HG02759 (cell line): ENCODE measurements at regions not wholly inside any gene's neighbourhood (a gene's known extent, or its start where the extent isn't known, plus 50 kb on each side); places are given as distances from the start of the nearest gene placed in this dataset.

Experiments used
- ATAC-seq: cut with Tn5 transposase; IDR thresholded peaks from one replicate; pipeline ENCODE4 v1.9.1; 2021; ENCODE audit warnings: mild to moderate bottlenecking, moderate library complexity; ENCODE audit not compliant: unreplicated experiment

GRCh38 chr2:118791483-118791882 is 56.0 kb downstream of the EN1 start:
- no peak for ATAC-seq

DNA sequence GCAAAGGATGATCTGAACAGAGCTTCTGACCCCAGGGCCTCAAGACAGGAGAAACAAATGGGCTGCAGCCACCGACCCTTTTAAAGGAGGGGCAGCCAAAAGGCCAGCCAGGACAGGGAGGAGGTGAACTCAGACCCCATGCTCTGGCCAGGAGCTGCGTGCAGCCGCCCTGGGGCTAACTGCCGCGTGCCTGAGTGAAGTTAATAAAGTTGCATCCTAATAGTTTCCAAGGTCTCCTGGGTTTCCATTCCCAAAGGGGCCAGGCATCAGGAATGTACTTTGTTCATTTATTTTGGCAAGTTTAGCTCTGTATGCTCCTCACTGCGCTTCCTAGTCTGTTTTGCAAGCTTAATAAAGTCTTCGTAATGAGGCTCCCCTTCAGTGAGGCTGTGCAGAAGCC is 60.7 kb downstream of the EN1 start:
- no peak for ATAC-seq

GRCh38 chr2:118784860-118785259 is 62.6 kb downstream of the EN1 start:
- no peak for ATAC-seq

DNA sequence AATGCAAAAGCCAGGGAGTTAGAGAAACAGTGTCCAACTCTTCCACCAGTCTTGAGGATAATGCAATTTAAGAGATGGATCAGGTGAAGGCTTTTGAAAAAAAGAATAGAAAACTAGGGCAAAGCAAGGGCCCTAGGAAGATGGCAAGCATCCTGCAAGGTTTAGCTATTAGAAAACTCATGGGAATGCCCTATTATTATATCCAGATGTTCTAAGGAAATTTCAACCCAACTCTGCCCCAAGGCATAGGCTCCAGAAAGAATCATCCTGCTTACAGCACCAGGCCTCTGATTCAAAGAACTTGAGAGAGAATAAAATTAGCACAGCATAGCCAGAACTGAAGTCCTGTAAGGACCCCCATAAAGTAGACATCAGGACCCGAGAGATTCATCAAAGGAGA is 68.1 kb downstream of the EN1 start:
- ATAC-seq: no peak

GRCh38 chr2:118774458-118775133 is 72.9 kb downstream of the EN1 start:
- peak; percentile 62 for ATAC-seq

- ATAC-seq: no peak
These were observed 73.6 kb downstream of the EN1 start for GRCh38 chr2:118773826-118774225.

- ATAC-seq: no peak
These were observed 74.8 kb downstream of the EN1 start for GRCh38 chr2:118772487-118773200.

- ATAC-seq: no peak
These were observed 77.6 kb downstream of the EN1 start for GRCh38 chr2:118769707-118770400.

GRCh38 chr2:118766871-118767270 is 80.6 kb downstream of the EN1 start:
- ATAC-seq: no peak

GRCh38 chr2:118764855-118765254 is 82.6 kb downstream of the EN1 start:
- no peak for ATAC-seq

DNA sequence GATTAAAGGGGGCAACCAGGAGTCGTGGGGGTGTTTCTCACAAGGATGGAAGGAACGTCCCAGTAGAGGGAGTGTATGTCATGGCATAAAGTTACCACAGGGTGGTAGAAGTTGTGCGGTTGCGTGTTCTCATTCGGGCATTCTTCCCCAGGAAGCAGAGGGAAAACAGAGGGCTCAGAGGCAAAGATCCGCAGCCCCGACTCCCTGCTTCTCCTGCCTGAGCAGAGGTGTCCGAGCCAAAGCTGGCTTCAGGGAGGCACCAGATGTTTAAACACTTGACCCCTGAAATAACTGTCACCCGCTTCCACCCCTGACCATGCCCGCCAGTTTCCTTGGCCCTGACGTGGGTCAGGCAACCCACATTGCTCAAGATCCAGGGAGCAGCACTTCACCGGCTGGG is 83.7 kb downstream of the EN1 start:
- ATAC-seq: no peak

DNA sequence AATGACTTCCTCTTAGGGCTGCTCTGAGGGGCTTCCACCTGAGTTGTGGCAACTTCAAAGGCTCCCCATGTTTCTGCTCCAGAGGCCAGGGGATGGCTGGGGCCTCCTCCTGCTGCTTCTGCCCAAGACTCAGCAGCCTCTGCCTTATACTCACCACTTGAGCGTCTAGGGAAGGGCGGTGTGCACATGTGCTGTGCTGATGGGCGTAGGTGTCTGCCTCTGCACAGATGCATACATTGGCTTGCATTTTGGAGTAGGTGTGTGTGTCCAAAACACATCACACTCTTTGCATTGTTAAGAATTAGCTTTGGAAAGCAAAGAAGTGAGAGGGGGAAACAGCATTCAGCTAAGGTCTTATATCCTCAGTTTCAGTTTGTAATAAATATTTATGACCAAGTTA is 85.2 kb downstream of the EN1 start:
- no peak for ATAC-seq

DNA sequence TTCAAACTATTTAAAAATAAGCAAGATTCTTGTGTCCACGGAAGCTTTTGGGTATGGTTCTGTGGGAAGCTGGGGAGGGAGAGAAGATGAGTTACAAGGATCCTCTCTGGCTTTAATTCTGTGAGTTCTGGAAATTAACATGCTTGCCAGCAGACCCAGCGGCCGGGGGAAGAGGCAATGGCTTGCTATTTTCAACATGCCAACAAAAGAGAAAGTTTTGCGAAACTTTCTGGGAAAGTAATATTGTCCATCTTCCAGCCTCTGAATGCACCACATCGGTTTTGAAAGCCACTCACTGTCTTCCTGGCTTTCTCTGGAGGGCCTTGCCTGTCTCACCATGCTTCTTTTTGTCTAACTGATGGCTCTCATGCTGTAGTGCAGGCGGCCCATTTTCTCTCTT is 85.7 kb downstream of the EN1 start:
- ATAC-seq: no peak

- no peak for ATAC-seq
These were observed 91.5 kb downstream of the EN1 start for GRCh38 chr2:118755901-118756300.

GRCh38 chr2:118755384-118755783 is 92.1 kb downstream of the EN1 start:
- no peak for ATAC-seq

DNA sequence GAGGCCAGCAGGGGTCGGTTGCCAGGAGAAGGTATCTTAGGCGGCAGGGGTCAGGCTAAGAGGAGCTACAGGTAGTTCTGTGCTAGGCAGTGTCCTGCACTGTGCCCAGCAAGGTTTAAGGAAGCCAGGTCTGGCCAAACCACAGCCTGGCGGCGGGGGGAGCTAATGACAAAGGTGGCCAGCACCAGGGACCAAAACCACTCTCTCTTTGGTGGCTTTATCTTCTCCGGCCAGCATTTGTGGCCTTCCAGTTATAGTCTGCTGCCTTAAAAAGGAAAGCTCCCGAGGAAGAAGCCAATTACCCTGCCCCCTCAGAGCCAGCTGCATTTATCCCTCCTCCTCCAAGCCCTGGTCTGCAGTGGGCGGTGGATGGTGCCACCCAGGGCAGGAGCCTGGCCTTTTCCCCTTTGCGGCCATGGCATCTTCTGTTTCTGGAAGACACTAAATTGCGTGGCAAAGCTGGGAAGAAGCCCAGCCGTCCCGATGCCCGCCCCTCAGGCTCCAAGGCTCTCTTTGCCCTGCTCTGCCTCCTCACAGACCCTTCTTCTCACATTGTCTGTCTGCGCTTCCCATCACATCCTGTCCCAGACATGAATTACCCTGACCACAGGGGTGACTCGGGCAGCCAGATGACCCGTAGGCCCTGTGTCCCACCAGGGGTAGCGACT is 94.6 kb downstream of the EN1 start:
- ATAC-seq: no peak

- ATAC-seq: no peak
These were observed 96.4 kb downstream of the EN1 start for GRCh38 chr2:118750959-118751565.

DNA sequence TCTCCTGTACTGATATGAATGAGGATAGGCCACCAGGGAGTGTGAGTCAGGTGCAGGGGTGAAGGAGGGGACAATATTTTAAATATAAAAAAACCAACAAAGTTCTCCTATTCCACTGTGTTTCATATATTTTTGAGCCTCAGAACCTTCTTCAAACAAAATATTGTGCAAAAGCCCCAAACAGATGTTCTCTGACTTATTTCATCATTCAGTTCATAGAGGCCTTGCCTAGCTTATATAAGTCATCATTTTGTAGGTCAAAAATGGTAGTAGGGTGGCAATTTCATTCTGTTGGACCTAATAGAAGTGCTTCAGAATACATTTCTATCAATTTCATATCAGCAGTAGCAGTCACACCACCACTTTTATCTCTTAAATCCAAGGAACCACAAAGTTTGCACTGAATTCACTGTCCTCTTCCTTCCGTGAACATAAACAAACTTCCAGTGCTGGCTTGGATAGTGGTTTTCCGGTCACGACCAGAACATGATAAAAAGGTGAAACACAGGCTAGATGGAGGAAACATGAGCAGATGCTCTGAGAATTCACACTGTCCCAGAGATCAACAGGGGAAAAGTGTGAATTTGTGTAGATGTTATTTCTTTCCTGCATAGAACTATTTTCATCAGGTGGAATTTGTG is 99.1 kb downstream of the EN1 start:
- no peak for ATAC-seq

DNA sequence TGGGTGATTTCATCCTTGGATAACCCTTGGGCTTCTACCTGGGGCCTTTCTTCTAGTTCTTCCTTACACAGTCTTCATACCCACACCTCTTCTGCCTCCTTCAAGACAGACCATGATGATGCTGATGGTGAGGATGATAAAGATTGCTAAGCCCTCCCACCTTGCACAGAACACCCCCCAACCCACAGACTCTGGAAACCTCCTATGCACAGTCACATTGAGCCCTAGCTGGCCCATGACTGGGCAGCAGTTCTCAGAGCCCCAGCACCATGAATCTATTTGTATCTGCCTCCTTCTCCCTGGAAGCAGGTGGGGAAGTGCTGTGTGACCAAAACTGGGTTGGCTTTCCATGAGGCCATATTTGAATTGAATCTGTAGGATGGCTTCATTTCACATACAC is 99.8 kb downstream of the EN1 start:
- ATAC-seq: no peak

DNA sequence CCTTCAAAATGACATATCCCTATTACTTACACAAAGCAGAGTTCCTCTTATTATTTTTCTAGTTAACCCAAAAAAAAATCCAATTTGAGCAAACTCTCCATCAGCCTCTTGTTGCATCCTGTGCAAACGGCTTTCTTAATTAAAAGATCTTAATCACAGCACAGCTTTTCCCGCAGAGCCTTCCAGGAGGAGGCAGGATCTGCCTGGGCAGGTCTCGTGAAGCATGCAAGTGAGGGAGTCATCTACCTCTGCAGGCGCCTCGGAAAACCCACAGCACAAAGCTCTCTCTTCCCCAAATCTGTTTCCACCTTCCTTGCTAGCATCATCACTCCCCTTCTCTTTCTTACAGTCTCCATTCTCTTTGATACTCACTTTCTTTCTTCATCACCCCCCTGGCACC is 100.4 kb downstream of the EN1 start:
- ATAC-seq: no peak
